ENCODE measurements at regions not wholly inside any gene's neighbourhood (a gene's known extent, or its start where the extent isn't known, plus 50 kb on each side); places are given as distances from the start of the nearest gene placed in this dataset.

GRCh38 chr18:40186677-40187076, 1768.4 kb upstream of the PIK3C3 start:
- no peak for TF ChIP-seq POLR2A (IDR thresholded peaks at IDR 0.05)
- TF ChIP-seq, protein P1, sequence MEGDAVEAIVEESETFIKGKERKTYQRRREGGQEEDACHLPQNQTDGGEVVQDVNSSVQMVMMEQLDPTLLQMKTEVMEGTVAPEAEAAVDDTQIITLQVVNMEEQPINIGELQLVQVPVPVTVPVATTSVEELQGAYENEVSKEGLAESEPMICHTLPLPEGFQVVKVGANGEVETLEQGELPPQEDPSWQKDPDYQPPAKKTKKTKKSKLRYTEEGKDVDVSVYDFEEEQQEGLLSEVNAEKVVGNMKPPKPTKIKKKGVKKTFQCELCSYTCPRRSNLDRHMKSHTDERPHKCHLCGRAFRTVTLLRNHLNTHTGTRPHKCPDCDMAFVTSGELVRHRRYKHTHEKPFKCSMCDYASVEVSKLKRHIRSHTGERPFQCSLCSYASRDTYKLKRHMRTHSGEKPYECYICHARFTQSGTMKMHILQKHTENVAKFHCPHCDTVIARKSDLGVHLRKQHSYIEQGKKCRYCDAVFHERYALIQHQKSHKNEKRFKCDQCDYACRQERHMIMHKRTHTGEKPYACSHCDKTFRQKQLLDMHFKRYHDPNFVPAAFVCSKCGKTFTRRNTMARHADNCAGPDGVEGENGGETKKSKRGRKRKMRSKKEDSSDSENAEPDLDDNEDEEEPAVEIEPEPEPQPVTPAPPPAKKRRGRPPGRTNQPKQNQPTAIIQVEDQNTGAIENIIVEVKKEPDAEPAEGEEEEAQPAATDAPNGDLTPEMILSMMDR (IDR thresholded peaks at IDR 0.05) = no peak

Measured in Peyer's patch (tissue), 4 donors.